ENCODE measurements at regions not wholly inside any gene's neighbourhood (a gene's known extent, or its start where the extent isn't known, plus 50 kb on each side); places are given as distances from the start of the nearest gene placed in this dataset.

GRCh38 chr18:27803957-27804356 is 373.0 kb downstream of the CDH2 start:
- Histone ChIP-seq H3K27me3 (ENCODE audit: insufficient read depth, low read depth, severe bottlenecking) (no peaks in the 10 kb centered on the region), H3K36me3 (no peaks in the 10 kb centered on the region), H3K9me3 (ENCODE audit: severe bottlenecking) (no peaks in the 10 kb centered on the region), H3K27ac (no peak overlapping the region), H3K4me3 (ENCODE audit: low read depth, low read length) (no peak overlapping the region)
- DNase-seq: no peak
- TF ChIP-seq, protein P1, sequence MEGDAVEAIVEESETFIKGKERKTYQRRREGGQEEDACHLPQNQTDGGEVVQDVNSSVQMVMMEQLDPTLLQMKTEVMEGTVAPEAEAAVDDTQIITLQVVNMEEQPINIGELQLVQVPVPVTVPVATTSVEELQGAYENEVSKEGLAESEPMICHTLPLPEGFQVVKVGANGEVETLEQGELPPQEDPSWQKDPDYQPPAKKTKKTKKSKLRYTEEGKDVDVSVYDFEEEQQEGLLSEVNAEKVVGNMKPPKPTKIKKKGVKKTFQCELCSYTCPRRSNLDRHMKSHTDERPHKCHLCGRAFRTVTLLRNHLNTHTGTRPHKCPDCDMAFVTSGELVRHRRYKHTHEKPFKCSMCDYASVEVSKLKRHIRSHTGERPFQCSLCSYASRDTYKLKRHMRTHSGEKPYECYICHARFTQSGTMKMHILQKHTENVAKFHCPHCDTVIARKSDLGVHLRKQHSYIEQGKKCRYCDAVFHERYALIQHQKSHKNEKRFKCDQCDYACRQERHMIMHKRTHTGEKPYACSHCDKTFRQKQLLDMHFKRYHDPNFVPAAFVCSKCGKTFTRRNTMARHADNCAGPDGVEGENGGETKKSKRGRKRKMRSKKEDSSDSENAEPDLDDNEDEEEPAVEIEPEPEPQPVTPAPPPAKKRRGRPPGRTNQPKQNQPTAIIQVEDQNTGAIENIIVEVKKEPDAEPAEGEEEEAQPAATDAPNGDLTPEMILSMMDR (IDR thresholded peaks at IDR 0.05; ENCODE audit: low read depth, low read length): no peak

DNA sequence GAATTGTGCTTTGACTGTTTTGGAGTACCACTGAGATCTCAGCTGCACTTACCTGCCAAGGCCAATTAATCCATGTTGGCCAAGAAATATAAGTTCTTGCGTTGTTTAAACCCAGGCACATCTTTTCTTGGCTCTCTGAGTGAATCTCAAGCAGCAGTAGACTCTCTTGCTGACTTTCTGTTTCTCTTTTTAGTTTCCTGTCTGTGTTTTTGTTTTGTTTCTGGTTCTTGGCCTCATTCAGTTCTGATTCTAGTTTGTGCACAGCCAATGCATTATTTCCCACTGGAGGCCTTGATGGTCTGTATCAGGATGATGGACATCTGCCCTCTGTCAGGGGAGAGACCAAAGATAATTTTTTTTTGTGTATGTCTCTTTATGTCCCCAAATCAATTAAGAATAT is 379.4 kb downstream of the CDH2 start:
- DNase-seq: no peak
- no peaks in the 10 kb centered on the region for H3K36me3 ChIP-seq
- no peak overlapping the region for H3K4me3 ChIP-seq (ENCODE audit: low read depth, low read length)
- no peaks in the 10 kb centered on the region for H3K9me3 ChIP-seq (ENCODE audit: severe bottlenecking)
- H3K27ac ChIP-seq: no peak overlapping the region
- no peaks in the 10 kb centered on the region for H3K27me3 ChIP-seq (ENCODE audit: insufficient read depth, low read depth, severe bottlenecking)
- TF ChIP-seq, protein P1 (IDR thresholded peaks at IDR 0.05; ENCODE audit: low read depth, low read length): no peak

DNA sequence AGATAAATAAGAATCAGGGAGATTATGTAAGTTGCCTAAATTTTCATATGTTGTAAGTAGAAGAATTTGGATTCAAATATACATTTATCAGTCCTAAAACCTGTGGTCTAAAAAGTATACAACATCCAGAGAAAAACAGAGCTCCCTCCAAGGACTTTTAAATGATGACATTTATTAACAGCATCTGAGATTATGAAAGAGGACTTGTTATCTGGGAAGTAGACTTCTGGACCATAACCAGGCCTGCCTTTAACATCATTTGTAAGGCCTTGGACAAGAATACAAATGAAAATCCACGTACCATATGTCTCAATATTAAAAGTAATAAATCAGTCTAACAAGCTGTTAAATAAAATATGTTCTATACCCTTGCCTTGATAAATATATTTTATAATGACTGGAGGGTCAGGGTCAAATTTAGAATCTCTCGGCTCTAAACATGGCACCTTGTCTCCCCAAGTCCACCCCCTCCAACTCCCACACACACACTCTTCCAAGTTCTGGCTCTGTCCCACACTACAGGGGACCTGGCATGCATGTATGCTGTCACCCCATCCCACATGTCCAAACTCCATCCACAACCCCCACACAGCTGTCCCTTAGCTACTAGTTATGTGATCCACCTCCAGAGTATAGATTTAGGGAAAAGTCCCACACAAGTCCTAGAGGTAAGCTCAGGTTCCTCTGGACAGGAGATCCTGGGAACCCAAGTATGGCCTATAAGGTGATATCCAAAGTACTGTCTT is 382.6 kb downstream of the CDH2 start:
- Histone ChIP-seq H3K27ac (no peak overlapping the region), H3K4me3 (ENCODE audit: low read depth, low read length) (no peak overlapping the region), H3K9me3 (ENCODE audit: severe bottlenecking) (no peaks in the 10 kb centered on the region), H3K36me3 (no peaks in the 10 kb centered on the region), H3K27me3 (ENCODE audit: insufficient read depth, low read depth, severe bottlenecking) (no peaks in the 10 kb centered on the region)
- no peak for DNase-seq
- TF ChIP-seq, protein P1 (IDR thresholded peaks at IDR 0.05; ENCODE audit: low read depth, low read length): no peak

DNA sequence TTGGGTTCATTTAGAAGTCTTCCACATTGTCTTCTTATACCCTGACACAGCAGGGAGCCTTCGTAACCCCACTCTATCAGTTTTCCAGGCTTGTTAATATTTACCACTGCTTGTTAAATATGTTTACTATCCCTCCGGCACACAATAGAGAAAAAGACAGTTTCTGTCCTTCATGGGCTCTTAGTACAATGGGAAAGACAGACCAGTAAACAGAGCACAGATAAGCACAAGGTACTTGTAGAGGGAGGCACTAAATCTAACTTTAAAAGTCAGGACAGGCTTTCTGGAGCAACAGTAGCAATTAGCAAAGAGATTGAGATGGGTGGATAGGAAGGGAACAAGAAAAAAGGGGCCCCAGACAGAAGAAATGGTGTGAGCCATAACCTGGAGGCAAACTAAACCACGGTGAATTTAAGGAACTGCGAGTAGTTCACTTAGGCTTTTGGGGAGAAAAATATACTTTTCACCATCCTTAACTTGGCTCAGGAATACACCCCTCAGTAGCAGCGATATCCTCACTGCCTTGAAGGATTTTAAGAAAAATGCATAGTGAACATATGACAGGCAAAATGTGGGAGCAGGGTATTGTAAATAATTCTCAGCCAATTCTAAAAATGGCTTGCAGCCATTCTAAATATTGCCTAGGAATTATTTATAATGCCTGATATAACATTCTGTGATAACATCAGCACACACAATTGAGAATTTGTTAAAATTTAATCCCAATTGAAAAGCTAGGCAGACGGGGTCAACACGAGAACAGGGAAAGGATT is 383.7 kb downstream of the CDH2 start:
- TF ChIP-seq, protein P1 (IDR thresholded peaks at IDR 0.05; ENCODE audit: low read depth, low read length): no peak
- Histone ChIP-seq H3K27ac (no peak overlapping the region), H3K4me3 (ENCODE audit: low read depth, low read length) (no peak overlapping the region), H3K9me3 (ENCODE audit: severe bottlenecking) (no peaks in the 10 kb centered on the region), H3K27me3 (ENCODE audit: insufficient read depth, low read depth, severe bottlenecking) (no peaks in the 10 kb centered on the region), H3K36me3 (no peaks in the 10 kb centered on the region)
- DNase-seq: no peak

- no peak for DNase-seq
Observed at GRCh38 chr18:27789406-27789805, 387.5 kb downstream of the CDH2 start.

More at GRCh38 chr18:27789406-27789805, 387.5 kb downstream of the CDH2 start:
- no peaks in the 10 kb centered on the region for H3K9me3 ChIP-seq (ENCODE audit: severe bottlenecking)
- no peak overlapping the region for H3K27ac ChIP-seq
- no peaks in the 10 kb centered on the region for H3K27me3 ChIP-seq (ENCODE audit: insufficient read depth, low read depth, severe bottlenecking)
- no peak overlapping the region for H3K4me3 ChIP-seq (ENCODE audit: low read depth, low read length)
- no peaks in the 10 kb centered on the region for H3K36me3 ChIP-seq
- TF ChIP-seq, protein P1 (IDR thresholded peaks at IDR 0.05; ENCODE audit: low read depth, low read length): no peak

All from WERI-Rb-1 (cell line).